Fibroblast of the aortic adventitia (primary cell): ENCODE measurements at regions not wholly inside any gene's neighbourhood (a gene's known extent, or its start where the extent isn't known, plus 50 kb on each side); places are given as distances from the start of the nearest gene placed in this dataset.
"Not testable (repeated sequence)": the region's sequence is repeated elsewhere in the genome, so short reads cannot be mapped to it uniquely, and the experiment has no call there.

Source experiments
- DNase-seq: peaks from one replicate; pipeline ENCODE4 v3.0.0-alpha.2; 2010; ENCODE audit warnings: low read depth
- H3K4me3 ChIP-seq: 2 replicates; pipeline ENCODE4 v1.5.1; 2011; ENCODE audit warnings: low read depth, mild to moderate bottlenecking, control low read depth, low read length, moderate library complexity
- CTCF ChIP-seq: IDR thresholded peaks from 2 replicates; pipeline ENCODE4 v1.5.1; 2011; ENCODE audit warnings: mild to moderate bottlenecking, low read length, control low read depth, inconsistent platforms; ENCODE audit not compliant: insufficient read depth

DNA sequence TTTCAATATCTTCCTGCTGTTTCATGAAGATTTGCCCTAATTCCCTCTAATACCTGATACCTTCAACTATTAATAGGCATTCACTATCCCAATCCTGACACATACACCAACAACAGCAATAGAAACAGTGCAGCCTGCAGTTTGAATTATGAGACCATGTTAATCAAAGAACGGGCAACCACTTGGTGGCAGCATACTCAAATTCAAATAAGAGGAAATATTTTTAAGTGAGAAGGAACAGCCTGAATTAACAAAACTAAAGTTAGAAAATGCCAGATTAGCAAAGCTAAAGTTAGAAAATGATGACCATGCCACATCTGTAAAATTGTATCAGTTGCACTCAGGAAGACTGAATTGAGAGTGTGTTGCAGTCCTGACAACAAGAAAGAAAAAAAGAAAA lies 204.9 kb downstream of the SMARCA1 start:
- H3K4me3 ChIP-seq = no peak overlapping the region
- DNase-seq = peak; percentile 26
- TF ChIP-seq CTCF = no peak

DNA sequence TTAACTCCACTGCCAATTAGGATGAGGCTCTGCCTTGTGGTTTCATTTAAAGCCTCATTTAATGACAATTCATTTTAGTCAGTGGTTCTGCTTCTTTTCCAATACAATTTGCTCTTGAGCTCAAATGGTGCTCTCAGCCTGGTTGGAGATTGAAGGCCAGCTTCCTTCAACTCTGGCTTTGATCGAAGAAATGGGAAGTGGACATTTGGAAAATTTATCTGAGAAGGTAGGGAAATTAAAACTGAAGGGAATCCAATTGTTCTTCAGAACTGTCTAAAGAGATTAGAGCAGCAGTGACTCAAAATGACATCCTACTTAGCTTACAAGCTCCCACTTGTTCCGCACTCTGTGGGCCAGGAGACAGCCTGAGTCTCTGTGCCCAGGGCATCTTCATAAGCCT lies 206.8 kb downstream of the SMARCA1 start:
- DNase-seq = no peak
- H3K4me3 ChIP-seq = no peak overlapping the region
- no peak for TF ChIP-seq CTCF

- no peak for DNase-seq
- TF ChIP-seq CTCF = no peak
- H3K4me3 ChIP-seq = no peak overlapping the region
Measured at GRCh38 chrX:129310000-129310399, 213.3 kb downstream of the SMARCA1 start.

DNA sequence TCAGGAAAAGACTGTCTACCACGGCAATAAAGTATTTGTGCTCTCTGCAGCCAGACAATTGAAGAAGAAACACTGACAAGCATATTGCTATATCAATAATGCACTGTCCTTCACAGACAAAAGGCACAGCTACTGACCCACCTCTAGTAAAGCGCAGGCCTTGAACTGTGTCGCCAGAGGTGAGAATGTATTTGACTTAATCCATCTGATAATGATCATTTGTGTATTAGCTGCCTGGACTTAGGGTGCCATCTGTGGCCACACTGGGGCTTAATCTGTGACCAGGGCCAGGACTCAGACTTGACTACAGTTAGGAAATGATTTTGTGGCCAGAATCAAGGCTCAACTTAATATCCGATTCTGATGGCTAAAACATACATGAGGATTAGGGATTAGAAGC lies 260.4 kb downstream of the SMARCA1 start:
- H3K4me3 ChIP-seq = no peak overlapping the region
- DNase-seq = no peak
- no peak for TF ChIP-seq CTCF

- not testable (repeated sequence) for DNase-seq, H3K4me3 ChIP-seq
Measured at GRCh38 chrX:129255516-129255915, 267.8 kb downstream of the SMARCA1 start.

DNA sequence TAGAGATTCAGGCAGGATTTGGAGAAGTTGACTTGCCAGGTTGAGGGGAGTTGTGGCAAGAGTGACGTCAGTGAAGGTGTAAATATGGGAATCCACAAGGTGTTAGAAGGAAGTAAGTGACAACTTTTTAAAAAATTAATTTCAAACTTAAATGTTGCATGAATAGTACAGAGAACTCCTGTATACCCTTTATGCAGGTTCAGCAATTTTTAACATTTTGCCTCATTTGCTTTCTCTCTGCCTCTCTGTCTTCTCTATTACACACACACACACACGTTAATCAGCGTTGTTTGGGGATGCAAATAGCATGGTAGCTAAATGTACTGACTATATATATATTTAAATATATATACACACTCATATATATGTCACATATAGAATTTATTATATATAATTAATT lies 273.7 kb downstream of the SMARCA1 start:
- no peak overlapping the region for H3K4me3 ChIP-seq
- no peak for TF ChIP-seq CTCF
- DNase-seq = no peak

- TF ChIP-seq CTCF = no peak
- DNase-seq = no peak
- H3K4me3 ChIP-seq = no peak overlapping the region
Measured at GRCh38 chrX:129247642-129248041, 275.6 kb downstream of the SMARCA1 start.
